ENCODE measurements at regions not wholly inside any gene's neighbourhood (a gene's known extent, or its start where the extent isn't known, plus 50 kb on each side); places are given as distances from the start of the nearest gene placed in this dataset.

DNA sequence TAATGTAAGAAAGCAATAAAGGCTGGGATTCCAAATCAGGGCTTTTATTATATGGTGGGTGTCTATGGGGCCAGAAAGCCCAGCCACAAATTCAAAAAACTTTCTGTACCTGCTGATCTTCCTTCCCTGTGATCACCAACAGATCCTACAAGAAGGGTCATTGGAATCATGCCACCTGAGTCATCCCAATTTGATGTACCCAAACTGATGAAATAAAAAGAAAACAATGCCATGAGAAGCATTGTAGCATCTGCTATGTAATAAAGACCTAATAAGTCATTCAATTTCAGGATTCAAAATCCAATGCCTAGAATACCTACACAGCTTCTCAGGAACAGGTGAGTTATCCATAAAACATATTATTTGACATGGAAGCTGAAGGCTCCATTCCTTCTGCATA is 228.8 kb downstream of the DKK1 start:
- no peaks in the 10 kb centered on the region for H3K9me2 ChIP-seq (replicated peaks; ENCODE audit: low read length)
- ChIA-PET CTCF (no interaction called here), POLR2A (ENCODE audit: unreplicated experiment) (interaction anchor here (0.6 kb wide), 1 partner anchor 852 kb away, joined by 14 read pairs; no protein-coding TSS in a partner anchor)
- TF ChIP-seq EZH2phosphoT487 (IDR thresholded peaks at IDR 0.05; ENCODE audit: borderline replicate concordance, low read length) (no peak), EZH2 (IDR thresholded peaks at IDR 0.05; ENCODE audit: low read length, unreplicated experiment) (no peak)
- TF ChIP-seq, protein P1, sequence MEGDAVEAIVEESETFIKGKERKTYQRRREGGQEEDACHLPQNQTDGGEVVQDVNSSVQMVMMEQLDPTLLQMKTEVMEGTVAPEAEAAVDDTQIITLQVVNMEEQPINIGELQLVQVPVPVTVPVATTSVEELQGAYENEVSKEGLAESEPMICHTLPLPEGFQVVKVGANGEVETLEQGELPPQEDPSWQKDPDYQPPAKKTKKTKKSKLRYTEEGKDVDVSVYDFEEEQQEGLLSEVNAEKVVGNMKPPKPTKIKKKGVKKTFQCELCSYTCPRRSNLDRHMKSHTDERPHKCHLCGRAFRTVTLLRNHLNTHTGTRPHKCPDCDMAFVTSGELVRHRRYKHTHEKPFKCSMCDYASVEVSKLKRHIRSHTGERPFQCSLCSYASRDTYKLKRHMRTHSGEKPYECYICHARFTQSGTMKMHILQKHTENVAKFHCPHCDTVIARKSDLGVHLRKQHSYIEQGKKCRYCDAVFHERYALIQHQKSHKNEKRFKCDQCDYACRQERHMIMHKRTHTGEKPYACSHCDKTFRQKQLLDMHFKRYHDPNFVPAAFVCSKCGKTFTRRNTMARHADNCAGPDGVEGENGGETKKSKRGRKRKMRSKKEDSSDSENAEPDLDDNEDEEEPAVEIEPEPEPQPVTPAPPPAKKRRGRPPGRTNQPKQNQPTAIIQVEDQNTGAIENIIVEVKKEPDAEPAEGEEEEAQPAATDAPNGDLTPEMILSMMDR (conservative IDR thresholded peaks at IDR 0.05; ENCODE audit: low read depth, low read length), result no peak
- H3K36me3 ChIP-seq (ENCODE audit: low read depth, low read length), result no peaks in the 10 kb centered on the region
- DNase-seq (peak; percentile 95), ATAC-seq (peak; percentile 23)
- no peak overlapping the region for H2AFZ ChIP-seq (ENCODE audit: low read length)
- no peaks in the 10 kb centered on the region for H4K20me1 ChIP-seq (ENCODE audit: low read length)
- no peaks in the 10 kb centered on the region for H3K79me2 ChIP-seq (ENCODE audit: low read length)
- H3K27ac ChIP-seq (ENCODE audit: low read length), result no peak overlapping the region
- intact Hi-C loops (cut with micrococcal nuclease), result no loop called here
- no peaks in the 10 kb centered on the region for H3K27me3 ChIP-seq (ENCODE audit: low read length)
- no TSS peak for BruUV-seq (replicated peaks)
- H3K4me3 ChIP-seq (ENCODE audit: low read length), result no peak overlapping the region
- no peaks in the 10 kb centered on the region for H3K9me3 ChIP-seq (ENCODE audit: low read length)
- no peak overlapping the region for H3K4me2 ChIP-seq (ENCODE audit: low read length)
- no peak overlapping the region for H3K9ac ChIP-seq (ENCODE audit: low read length)
- H3F3A ChIP-seq (ENCODE audit: low read length, unreplicated experiment), result no peaks in the 10 kb centered on the region
- peaks cover 33% of the 10 kb centered on the region for H3K4me1 ChIP-seq (ENCODE audit: insufficient read depth, low read length)

DNA sequence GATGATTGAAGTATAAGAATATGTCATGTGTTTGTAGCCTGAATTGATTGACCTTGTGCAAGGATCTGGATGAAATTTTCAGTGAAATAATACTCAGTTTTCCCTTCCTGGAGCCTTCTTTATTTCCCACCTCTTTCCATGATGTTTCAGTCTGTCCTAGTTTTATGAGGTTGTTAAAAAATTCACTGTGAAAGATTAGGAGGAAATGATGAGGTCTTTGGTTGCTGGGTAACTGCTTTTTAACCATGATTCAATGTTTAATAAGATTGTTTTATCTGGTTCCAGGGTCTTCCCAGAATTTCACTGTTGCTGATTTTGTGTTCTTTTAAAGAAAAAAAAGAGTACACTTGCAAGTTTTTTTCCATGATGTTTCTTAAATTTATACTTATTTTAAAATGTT is 221.5 kb downstream of the MBL2 start:
- H3K9me2 ChIP-seq (replicated peaks; ENCODE audit: low read length), result no peaks in the 10 kb centered on the region
- peak overlapping the region; percentile 1; the same call in 1 of the 2 replicates for H2AFZ ChIP-seq (ENCODE audit: low read length)
- intact Hi-C loops (cut with micrococcal nuclease), result loop anchor here (1.0 kb wide), 1 partner anchor 15 kb away; no protein-coding TSS in a partner anchor
- no TSS peak for BruUV-seq (replicated peaks)
- H3K36me3 ChIP-seq (ENCODE audit: low read depth, low read length), result no peaks in the 10 kb centered on the region
- peak overlapping the region; percentile 5 for H3K27ac ChIP-seq (ENCODE audit: low read length)
- peak; percentile 78 for DNase-seq
- H3K9ac ChIP-seq (ENCODE audit: low read length), result no peak overlapping the region
- H4K20me1 ChIP-seq (ENCODE audit: low read length), result no peaks in the 10 kb centered on the region
- CTCF ChIA-PET, result no interaction called here
- peak overlapping the region; percentile 0; the same call in 1 of the 2 replicates for H3K4me2 ChIP-seq (ENCODE audit: low read length)
- ATAC-seq, result peak; percentile 90
- TF ChIP-seq EZH2 (IDR thresholded peaks at IDR 0.05; ENCODE audit: low read length, unreplicated experiment), result no peak
- TF ChIP-seq EZH2phosphoT487 (IDR thresholded peaks at IDR 0.05; ENCODE audit: borderline replicate concordance, low read length), result no peak
- TF ChIP-seq, protein P1 (conservative IDR thresholded peaks at IDR 0.05; ENCODE audit: low read depth, low read length), result no peak
- no peak overlapping the region for H3K4me3 ChIP-seq (ENCODE audit: low read length)
- no peaks in the 10 kb centered on the region for H3K27me3 ChIP-seq (ENCODE audit: low read length)
- no peaks in the 10 kb centered on the region for H3K79me2 ChIP-seq (ENCODE audit: low read length)
- POLR2A ChIA-PET (ENCODE audit: unreplicated experiment), result no interaction called here
- H3K4me1 ChIP-seq (ENCODE audit: insufficient read depth, low read length), result peaks cover 8% of the 10 kb centered on the region
- no peaks in the 10 kb centered on the region for H3F3A ChIP-seq (ENCODE audit: low read length, unreplicated experiment)
- no peaks in the 10 kb centered on the region for H3K9me3 ChIP-seq (ENCODE audit: low read length)

DNA sequence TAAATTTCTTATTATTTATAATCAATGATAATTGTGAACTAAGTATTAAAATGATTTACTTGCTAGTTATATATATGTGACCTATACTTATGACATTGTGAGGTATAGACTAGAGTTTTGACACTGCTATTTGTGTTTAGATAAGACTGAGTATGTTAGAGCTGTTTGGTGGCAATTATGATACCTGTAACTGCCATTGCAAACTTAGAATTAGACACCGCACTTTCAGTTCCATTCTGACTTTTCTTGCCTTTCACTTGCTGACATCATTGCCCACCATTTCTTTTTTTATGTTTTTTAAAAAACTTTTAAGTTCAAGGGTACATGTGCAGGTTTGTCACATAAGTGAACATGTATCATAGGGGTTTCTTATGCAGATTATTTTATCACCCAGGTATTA is 214.5 kb downstream of the MBL2 start:
- Histone ChIP-seq H3K27me3 (ENCODE audit: low read length) (no peaks in the 10 kb centered on the region), H3K27ac (ENCODE audit: low read length) (no peak overlapping the region), H3K9me2 (replicated peaks; ENCODE audit: low read length) (no peaks in the 10 kb centered on the region), H3F3A (ENCODE audit: low read length, unreplicated experiment) (no peaks in the 10 kb centered on the region), H3K4me3 (ENCODE audit: low read length) (no peak overlapping the region), H3K79me2 (ENCODE audit: low read length) (no peaks in the 10 kb centered on the region), H4K20me1 (ENCODE audit: low read length) (no peaks in the 10 kb centered on the region), H3K4me1 (ENCODE audit: insufficient read depth, low read length) (no peaks in the 10 kb centered on the region), H3K36me3 (ENCODE audit: low read depth, low read length) (no peaks in the 10 kb centered on the region), H3K9ac (ENCODE audit: low read length) (no peak overlapping the region), H2AFZ (ENCODE audit: low read length) (no peak overlapping the region), H3K4me2 (ENCODE audit: low read length) (no peak overlapping the region), H3K9me3 (ENCODE audit: low read length) (no peaks in the 10 kb centered on the region)
- intact Hi-C loops (cut with micrococcal nuclease), result no loop called here
- CTCF ChIA-PET, result no interaction called here
- DNase-seq (no peak), ATAC-seq (no peak)
- no TSS peak for BruUV-seq (replicated peaks)
- TF ChIP-seq EZH2 (IDR thresholded peaks at IDR 0.05; ENCODE audit: low read length, unreplicated experiment), result no peak
- TF ChIP-seq, protein P1 (conservative IDR thresholded peaks at IDR 0.05; ENCODE audit: low read depth, low read length), result no peak
- TF ChIP-seq EZH2phosphoT487 (IDR thresholded peaks at IDR 0.05; ENCODE audit: borderline replicate concordance, low read length), result no peak
- POLR2A ChIA-PET (ENCODE audit: unreplicated experiment), result no interaction called here
